ENCODE measurements at regions not wholly inside any gene's neighbourhood (a gene's known extent, or its start where the extent isn't known, plus 50 kb on each side); places are given as distances from the start of the nearest gene placed in this dataset.

GRCh38 chr22:49492741-49493251, 334.9 kb downstream of the BRD1 start:
- Histone ChIP-seq H3K4me3 (ENCODE audit: control extremely low read depth in 1 of 5, extremely low read depth in 1 of 5, insufficient read depth in 1 of 5, low read depth in 2 of 5, low read length in 4 of 5) (no peak overlapping the region), H4K20me1 (ENCODE audit: control insufficient read depth, insufficient read depth, low read length, poor library complexity, severe bottlenecking) (no peaks in the 10 kb centered on the region), H3K27ac (ENCODE audit: low read length in 2 of 2) (no peak overlapping the region), H3K79me2 (ENCODE audit: control insufficient read depth, insufficient read depth, low read length) (no peaks in the 10 kb centered on the region), H2AFZ (ENCODE audit: insufficient read depth, low read depth, low read length, poor library complexity, severe bottlenecking) (no peak overlapping the region), H3K9me3 (ENCODE audit: control extremely low read depth in 1 of 3, control insufficient read depth in 2 of 3, insufficient read depth in 1 of 3, low read length in 2 of 3) (peaks cover 0 to 4% (median 3%) of the 10 kb centered on the region in 3 donors), H3K27me3 (replicated peaks in 1 of 4; ENCODE audit: control extremely low read depth in 1 of 4, control insufficient read depth in 3 of 4, insufficient read depth in 4 of 4, low read length in 3 of 4) (no peaks in the 10 kb centered on the region), H3K4me1 (ENCODE audit: control insufficient read depth in 2 of 2, insufficient read depth in 2 of 2, low read length in 2 of 2) (no peaks in the 10 kb centered on the region), H3K36me3 (replicated peaks in 1 of 2; ENCODE audit: control extremely low read depth in 1 of 2, control insufficient read depth in 1 of 2, extremely low read depth in 1 of 2, insufficient read depth in 2 of 2, low read length in 1 of 2) (no peaks in the 10 kb centered on the region), H3K9ac (ENCODE audit: low read length) (no peak overlapping the region), H3K4me2 (replicated peaks; ENCODE audit: low read depth, low read length, poor library complexity, severe bottlenecking) (no peak overlapping the region)
- no peaks in the 10 kb centered on the region for H3K27me3 Mint-ChIP-seq
- intact Hi-C loops (cut with micrococcal nuclease), result no loop called here
- H3K9me3 Mint-ChIP-seq (ENCODE audit: insufficient read depth), result no peaks in the 10 kb centered on the region
- ChIA-PET CTCF (no interaction called here), POLR2A (no interaction called here)
- DNase-seq, result no peak
- no peak overlapping the region for H3K4me3 Mint-ChIP-seq
- no peak for TF ChIP-seq EZH2 (IDR thresholded peaks at IDR 0.05; ENCODE audit: borderline replicate concordance, insufficient read depth, low read depth, low read length, poor library complexity, severe bottlenecking)
- TF ChIP-seq CTCF (IDR thresholded peaks at IDR 0.05), result no peak
- H3K27ac Mint-ChIP-seq, result no peak overlapping the region
- no peaks in the 10 kb centered on the region for H3K4me1 Mint-ChIP-seq
- 93% methylated on average over 8 of the region's 12 CpGs for WGBS (ENCODE audit: insufficient coverage)
- ATAC-seq (ENCODE audit: low read depth), result no peak

- POLR2A ChIA-PET, result no interaction called here
- Histone ChIP-seq H3K4me1 (ENCODE audit: control insufficient read depth in 2 of 2, insufficient read depth in 2 of 2, low read length in 2 of 2) (no peaks in the 10 kb centered on the region), H3K27ac (ENCODE audit: low read length in 2 of 2) (no peak overlapping the region), H3K4me2 (replicated peaks; ENCODE audit: low read depth, low read length, poor library complexity, severe bottlenecking) (no peak overlapping the region), H4K20me1 (ENCODE audit: control insufficient read depth, insufficient read depth, low read length, poor library complexity, severe bottlenecking) (no peaks in the 10 kb centered on the region), H3K4me3 (ENCODE audit: control extremely low read depth in 1 of 5, extremely low read depth in 1 of 5, insufficient read depth in 1 of 5, low read depth in 2 of 5, low read length in 4 of 5) (no peak overlapping the region), H3K9ac (ENCODE audit: low read length) (no peak overlapping the region), H2AFZ (ENCODE audit: insufficient read depth, low read depth, low read length, poor library complexity, severe bottlenecking) (no peak overlapping the region), H3K9me3 (ENCODE audit: control extremely low read depth in 1 of 3, control insufficient read depth in 2 of 3, insufficient read depth in 1 of 3, low read length in 2 of 3) (peaks cover 0 to 4% (median 3%) of the 10 kb centered on the region in 3 donors), H3K79me2 (ENCODE audit: control insufficient read depth, insufficient read depth, low read length) (no peaks in the 10 kb centered on the region), H3K27me3 (replicated peaks in 1 of 4; ENCODE audit: control extremely low read depth in 1 of 4, control insufficient read depth in 3 of 4, insufficient read depth in 4 of 4, low read length in 3 of 4) (no peaks in the 10 kb centered on the region), H3K36me3 (replicated peaks in 1 of 2; ENCODE audit: control extremely low read depth in 1 of 2, control insufficient read depth in 1 of 2, extremely low read depth in 1 of 2, insufficient read depth in 2 of 2, low read length in 1 of 2) (no peaks in the 10 kb centered on the region)
- Mint-ChIP-seq H3K27ac (no peak overlapping the region), H3K27me3 (no peaks in the 10 kb centered on the region), H3K4me1 (no peaks in the 10 kb centered on the region), H3K4me3 (no peak overlapping the region), H3K9me3 (ENCODE audit: insufficient read depth) (no peaks in the 10 kb centered on the region)
- no peak for ATAC-seq (ENCODE audit: low read depth)
- intact Hi-C loops (cut with micrococcal nuclease), result no loop called here
- WGBS (ENCODE audit: insufficient coverage), result 94% methylated on average over 17 of the region's 17 CpGs
- CTCF ChIA-PET, result no interaction called here
- TF ChIP-seq CTCF (IDR thresholded peaks at IDR 0.05) (no peak), EZH2 (IDR thresholded peaks at IDR 0.05; ENCODE audit: borderline replicate concordance, insufficient read depth, low read depth, low read length, poor library complexity, severe bottlenecking) (no peak)
- DNase-seq, result no peak
These were observed 335.4 kb downstream of the BRD1 start for GRCh38 chr22:49492308-49492707.
